ENCODE measurements at regions not wholly inside any gene's neighbourhood (a gene's known extent, or its start where the extent isn't known, plus 50 kb on each side); places are given as distances from the start of the nearest gene placed in this dataset.

DNA sequence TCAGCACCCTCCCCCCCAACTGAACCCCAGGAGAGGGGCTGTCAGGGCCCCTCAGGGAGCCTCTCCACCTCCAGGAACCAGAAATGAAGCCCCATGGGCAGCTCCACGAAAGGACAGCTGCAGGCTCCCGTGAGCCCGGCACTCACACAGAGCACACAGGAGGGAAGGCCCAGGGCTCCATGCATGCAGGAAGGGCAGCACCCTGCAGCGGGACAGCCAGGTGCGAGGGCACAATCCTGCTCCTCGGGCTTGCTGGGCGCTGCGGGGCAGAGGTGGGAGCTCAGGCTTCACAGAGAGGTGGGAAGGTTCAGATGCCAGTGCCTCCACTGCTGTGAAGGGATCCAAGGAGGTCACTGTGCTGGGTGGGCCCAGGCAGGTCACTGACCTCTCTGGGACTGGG is 90.0 kb downstream of the HMX1 start:
- Histone ChIP-seq H4K8ac (ENCODE audit: low read length) (no peak overlapping the region), H3K4me3 (ENCODE audit: insufficient read depth in 1 of 2, low read depth in 1 of 2, low read length in 2 of 2) (no peak overlapping the region), H3K14ac (ENCODE audit: low read length in 2 of 2) (no peak overlapping the region), H2BK5ac (ENCODE audit: low read depth, low read length, poor library complexity, severe bottlenecking) (no peak overlapping the region), H3K79me1 (replicated peaks; ENCODE audit: low read length, poor library complexity, severe bottlenecking) (no peaks in the 10 kb centered on the region), H3K4ac (ENCODE audit: low read depth in 1 of 2, low read length in 2 of 2) (no peak overlapping the region), H3K9me3 (ENCODE audit: control insufficient read depth, low read length) (no peaks in the 10 kb centered on the region), H3K4me2 (ENCODE audit: low read length, poor library complexity, severe bottlenecking) (no peak overlapping the region), H2BK12ac (ENCODE audit: low read length in 2 of 2) (no peak overlapping the region), H3K4me1 (ENCODE audit: control insufficient read depth, insufficient read depth, low read depth, low read length) (no peaks in the 10 kb centered on the region), H3K9ac (ENCODE audit: low read length) (no peak overlapping the region), H3K27ac (ENCODE audit: low read length, poor library complexity, severe bottlenecking) (no peak overlapping the region), H4K91ac (ENCODE audit: low read length) (peak overlapping the region; percentile 22), H3K18ac (ENCODE audit: low read depth in 1 of 2, low read length in 2 of 2) (no peak overlapping the region), H2BK15ac (ENCODE audit: low read depth, poor library complexity, severe bottlenecking) (no peak overlapping the region), H3K23ac (ENCODE audit: low read length in 2 of 2) (no peak overlapping the region), H2AK5ac (ENCODE audit: low read length, severe bottlenecking) (no peak overlapping the region), H2BK120ac (ENCODE audit: low read depth, low read length) (no peak overlapping the region), H3K27me3 (ENCODE audit: control insufficient read depth in 1 of 2, insufficient read depth in 1 of 2, low read length in 2 of 2) (no peaks in the 10 kb centered on the region), H2AFZ (ENCODE audit: low read depth, low read length) (no peak overlapping the region), H3K36me3 (ENCODE audit: control insufficient read depth in 1 of 2, insufficient read depth in 2 of 2, low read depth in 1 of 2, low read length in 2 of 2) (peaks cover 0 to 5% of the 10 kb centered on the region in 2 experiments)
- 88% methylated on average over 8 of the region's 8 CpGs for WGBS
- DNase-seq: no peak

DNA sequence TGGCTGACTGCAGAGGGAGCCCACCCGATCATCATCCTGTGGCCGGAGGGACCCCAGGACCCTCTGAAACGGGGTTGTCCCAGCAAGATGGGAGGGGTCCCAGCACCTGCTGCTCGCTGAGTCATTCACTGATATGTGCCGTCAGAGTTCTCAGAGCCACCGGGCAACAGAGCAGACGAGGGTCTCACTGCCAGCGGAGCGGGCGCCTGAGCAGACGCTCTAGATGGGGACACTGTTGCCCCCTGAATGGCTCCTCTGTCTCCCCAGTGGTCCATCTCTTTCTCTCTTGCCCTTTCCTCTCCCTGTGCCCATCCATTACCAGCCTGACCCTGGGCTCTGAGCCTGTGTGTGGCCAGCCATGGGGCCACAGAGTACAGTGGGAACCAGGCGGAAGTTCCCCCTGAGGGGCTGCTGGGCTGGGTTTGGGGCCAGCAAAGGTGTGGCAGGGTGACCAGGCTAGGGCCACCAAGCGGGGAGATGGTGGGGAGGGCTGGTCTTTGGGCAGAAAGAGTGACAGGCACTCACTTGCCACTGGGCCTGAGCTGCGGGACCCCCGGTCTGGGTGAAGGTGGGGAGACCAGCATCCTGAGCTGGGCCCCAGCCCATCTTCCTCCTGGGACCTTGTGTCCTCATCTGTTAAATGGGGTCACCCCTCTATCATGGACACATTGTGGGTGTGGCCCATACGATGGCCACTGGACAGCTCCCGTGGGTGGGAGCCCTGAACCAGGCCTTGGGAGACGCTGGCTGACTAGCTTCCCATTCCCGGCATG is 90.9 kb downstream of the HMX1 start:
- no peak overlapping the region for H2BK120ac ChIP-seq (ENCODE audit: low read depth, low read length)
- H2BK15ac ChIP-seq (ENCODE audit: low read depth, poor library complexity, severe bottlenecking): no peak overlapping the region
- no peak overlapping the region for H3K4ac ChIP-seq (ENCODE audit: low read depth in 1 of 2, low read length in 2 of 2)
- no peak overlapping the region for H3K4me3 ChIP-seq (ENCODE audit: insufficient read depth in 1 of 2, low read depth in 1 of 2, low read length in 2 of 2)
- H2BK12ac ChIP-seq (ENCODE audit: low read length in 2 of 2): no peak overlapping the region
- no peak overlapping the region for H2AK5ac ChIP-seq (ENCODE audit: low read length, severe bottlenecking)
- H3K4me1 ChIP-seq (ENCODE audit: control insufficient read depth, insufficient read depth, low read depth, low read length): no peaks in the 10 kb centered on the region
- peaks cover 0 to 3% of the 10 kb centered on the region in 2 experiments for H3K27me3 ChIP-seq (ENCODE audit: control insufficient read depth in 1 of 2, insufficient read depth in 1 of 2, low read length in 2 of 2)
- no peaks in the 10 kb centered on the region for H3K79me1 ChIP-seq (replicated peaks; ENCODE audit: low read length, poor library complexity, severe bottlenecking)
- no peaks in the 10 kb centered on the region for H3K9me3 ChIP-seq (ENCODE audit: control insufficient read depth, low read length)
- 78% methylated on average over 19 of the region's 19 CpGs for WGBS
- no peak overlapping the region for H2AFZ ChIP-seq (ENCODE audit: low read depth, low read length)
- H3K14ac ChIP-seq (ENCODE audit: low read length in 2 of 2): no peak overlapping the region
- no peak overlapping the region for H4K8ac ChIP-seq (ENCODE audit: low read length)
- no peak overlapping the region for H3K23ac ChIP-seq (ENCODE audit: low read length in 2 of 2)
- no peak overlapping the region for H3K9ac ChIP-seq (ENCODE audit: low read length)
- H3K4me2 ChIP-seq (ENCODE audit: low read length, poor library complexity, severe bottlenecking): no peak overlapping the region
- H3K36me3 ChIP-seq (ENCODE audit: control insufficient read depth in 1 of 2, insufficient read depth in 2 of 2, low read depth in 1 of 2, low read length in 2 of 2): peaks cover 0 to 5% of the 10 kb centered on the region in 2 experiments
- H4K91ac ChIP-seq (ENCODE audit: low read length): no peak overlapping the region
- DNase-seq: no peak
- H3K27ac ChIP-seq (ENCODE audit: low read length, poor library complexity, severe bottlenecking): no peak overlapping the region
- no peak overlapping the region for H3K18ac ChIP-seq (ENCODE audit: low read depth in 1 of 2, low read length in 2 of 2)
- no peak overlapping the region for H2BK5ac ChIP-seq (ENCODE audit: low read depth, low read length, poor library complexity, severe bottlenecking)

DNA sequence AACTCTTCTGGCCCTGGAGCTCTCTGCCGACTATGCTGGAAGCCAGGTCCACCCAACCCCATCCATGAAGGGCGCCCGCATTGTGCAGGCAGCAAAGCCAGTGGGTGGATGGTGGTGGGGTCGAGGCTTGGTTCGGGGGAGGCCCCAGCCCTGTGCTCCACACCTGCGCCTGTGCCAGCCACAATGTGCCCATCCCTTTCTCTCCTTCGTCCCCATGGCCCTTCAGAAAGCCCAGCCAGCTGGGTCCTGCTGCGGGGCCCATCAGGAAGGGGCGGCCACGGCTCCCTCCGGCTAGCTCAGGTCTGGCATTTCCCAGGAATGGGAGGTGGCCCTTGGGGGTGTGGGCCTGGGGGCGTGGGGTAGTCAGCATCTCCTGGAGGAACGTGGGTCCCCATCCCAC is 91.6 kb downstream of the HMX1 start:
- peaks cover 0 to 5% of the 10 kb centered on the region in 2 experiments for H3K27me3 ChIP-seq (ENCODE audit: control insufficient read depth in 1 of 2, insufficient read depth in 1 of 2, low read length in 2 of 2)

DNA sequence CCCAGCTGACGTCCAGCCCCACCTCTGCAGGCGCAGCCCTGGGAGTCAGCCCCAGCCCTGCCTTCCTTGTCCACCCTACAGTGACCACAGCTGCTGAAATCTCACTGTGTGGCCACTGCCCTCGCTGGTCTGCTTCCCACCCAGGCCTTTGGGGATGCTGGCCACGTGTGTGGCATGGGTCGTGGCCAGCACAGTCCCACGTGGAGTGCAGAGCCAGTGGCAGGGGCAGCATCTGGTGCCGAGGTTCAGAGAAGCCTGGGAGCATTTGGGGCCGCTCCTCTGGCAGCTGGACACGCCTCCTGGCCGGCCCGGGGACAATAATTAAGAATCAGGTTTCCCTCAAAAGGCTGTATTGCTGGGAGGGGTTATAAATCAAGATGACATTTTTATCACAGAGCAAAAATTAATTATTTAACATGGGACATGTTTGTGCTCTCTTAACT is 92.1 kb downstream of the HMX1 start:
- no peak overlapping the region for H3K14ac ChIP-seq (ENCODE audit: low read length in 2 of 2)
- no peak overlapping the region for H2AK5ac ChIP-seq (ENCODE audit: low read length, severe bottlenecking)
- H3K9ac ChIP-seq (ENCODE audit: low read length): no peak overlapping the region
- WGBS: 52% methylated on average over 8 of the region's 11 CpGs
- no peaks in the 10 kb centered on the region for H3K4me1 ChIP-seq (ENCODE audit: control insufficient read depth, insufficient read depth, low read depth, low read length)
- no peak overlapping the region for H2BK5ac ChIP-seq (ENCODE audit: low read depth, low read length, poor library complexity, severe bottlenecking)
- no peak overlapping the region for H3K18ac ChIP-seq (ENCODE audit: low read depth in 1 of 2, low read length in 2 of 2)
- H2BK120ac ChIP-seq (ENCODE audit: low read depth, low read length): no peak overlapping the region
- H2AFZ ChIP-seq (ENCODE audit: low read depth, low read length): no peak overlapping the region
- H3K27ac ChIP-seq (ENCODE audit: low read length, poor library complexity, severe bottlenecking): no peak overlapping the region
- H3K4ac ChIP-seq (ENCODE audit: low read depth in 1 of 2, low read length in 2 of 2): no peak overlapping the region
- H4K8ac ChIP-seq (ENCODE audit: low read length): no peak overlapping the region
- no peaks in the 10 kb centered on the region for H3K79me1 ChIP-seq (replicated peaks; ENCODE audit: low read length, poor library complexity, severe bottlenecking)
- H3K23ac ChIP-seq (ENCODE audit: low read length in 2 of 2): no peak overlapping the region
- H4K91ac ChIP-seq (ENCODE audit: low read length): no peak overlapping the region
- H3K4me3 ChIP-seq (ENCODE audit: insufficient read depth in 1 of 2, low read depth in 1 of 2, low read length in 2 of 2): no peak overlapping the region
- H2BK12ac ChIP-seq (ENCODE audit: low read length in 2 of 2): no peak overlapping the region
- H3K36me3 ChIP-seq (ENCODE audit: control insufficient read depth in 1 of 2, insufficient read depth in 2 of 2, low read depth in 1 of 2, low read length in 2 of 2): peaks cover 0 to 5% of the 10 kb centered on the region in 2 experiments
- H2BK15ac ChIP-seq (ENCODE audit: low read depth, poor library complexity, severe bottlenecking): no peak overlapping the region
- peaks cover 0 to 9% of the 10 kb centered on the region in 2 experiments for H3K27me3 ChIP-seq (ENCODE audit: control insufficient read depth in 1 of 2, insufficient read depth in 1 of 2, low read length in 2 of 2)
- no peaks in the 10 kb centered on the region for H3K9me3 ChIP-seq (ENCODE audit: control insufficient read depth, low read length)
- no peak for DNase-seq
- H3K4me2 ChIP-seq (ENCODE audit: low read length, poor library complexity, severe bottlenecking): no peak overlapping the region

More for the DNA sequence above, 91.6 kb downstream of the HMX1 start:
- H3K4ac ChIP-seq (ENCODE audit: low read depth in 1 of 2, low read length in 2 of 2): no peak overlapping the region
- H2BK120ac ChIP-seq (ENCODE audit: low read depth, low read length): no peak overlapping the region
- no peak overlapping the region for H3K4me3 ChIP-seq (ENCODE audit: insufficient read depth in 1 of 2, low read depth in 1 of 2, low read length in 2 of 2)
- no peak overlapping the region for H2AFZ ChIP-seq (ENCODE audit: low read depth, low read length)
- no peak overlapping the region for H2BK12ac ChIP-seq (ENCODE audit: low read length in 2 of 2)
- WGBS: 81% methylated on average over 11 of the region's 13 CpGs
- H3K36me3 ChIP-seq (ENCODE audit: control insufficient read depth in 1 of 2, insufficient read depth in 2 of 2, low read depth in 1 of 2, low read length in 2 of 2): peaks cover 0 to 5% of the 10 kb centered on the region in 2 experiments
- no peaks in the 10 kb centered on the region for H3K79me1 ChIP-seq (replicated peaks; ENCODE audit: low read length, poor library complexity, severe bottlenecking)
- H3K4me2 ChIP-seq (ENCODE audit: low read length, poor library complexity, severe bottlenecking): no peak overlapping the region
- DNase-seq: no peak
- no peaks in the 10 kb centered on the region for H3K9me3 ChIP-seq (ENCODE audit: control insufficient read depth, low read length)
- H3K27ac ChIP-seq (ENCODE audit: low read length, poor library complexity, severe bottlenecking): no peak overlapping the region
- no peak overlapping the region for H3K18ac ChIP-seq (ENCODE audit: low read depth in 1 of 2, low read length in 2 of 2)
- H2AK5ac ChIP-seq (ENCODE audit: low read length, severe bottlenecking): no peak overlapping the region
- no peak overlapping the region for H3K14ac ChIP-seq (ENCODE audit: low read length in 2 of 2)
- no peak overlapping the region for H4K91ac ChIP-seq (ENCODE audit: low read length)
- H4K8ac ChIP-seq (ENCODE audit: low read length): no peak overlapping the region
- H3K23ac ChIP-seq (ENCODE audit: low read length in 2 of 2): no peak overlapping the region
- no peak overlapping the region for H2BK5ac ChIP-seq (ENCODE audit: low read depth, low read length, poor library complexity, severe bottlenecking)
- no peak overlapping the region for H3K9ac ChIP-seq (ENCODE audit: low read length)
- H3K4me1 ChIP-seq (ENCODE audit: control insufficient read depth, insufficient read depth, low read depth, low read length): no peaks in the 10 kb centered on the region
- no peak overlapping the region for H2BK15ac ChIP-seq (ENCODE audit: low read depth, poor library complexity, severe bottlenecking)

Measured in mesenchymal stem cell (in vitro differentiated cells and primary cell).